Naive thymus-derived CD4-positive, alpha-beta T cell (primary cell): ENCODE measurements at regions not wholly inside any gene's neighbourhood (a gene's known extent, or its start where the extent isn't known, plus 50 kb on each side); places are given as distances from the start of the nearest gene placed in this dataset.

Experiments used
- ATAC-seq: fragments of 150-1000 bp; cut with Tn5 transposase; 2 replicates; pipeline ENCODE4 v1.10.0; 2021; ENCODE audit warnings: mild to moderate bottlenecking, moderate library complexity
- CTCF ChIA-PET: fragments of 350-600 bp; sonication (Branson Sonifier 250); formaldehyde crosslinking; loops from one replicate; lab custom pipeline; 2021; ENCODE audit warnings: antibody characterized with exemption; lab: Charles Lee
- POLR2A ChIA-PET: fragments of 350-600 bp; sonication (Branson Sonifier 250); formaldehyde crosslinking; loops from one replicate; lab custom pipeline; 2021; ENCODE audit warnings: antibody characterized with exemption, inconsistent platforms; lab: Charles Lee
- DNase-seq, 9 donors: peaks; one replicate each; pipeline versions ENCODE4 v3.0.0 to v3.0.0-alpha.2; 2020 to 2022; ENCODE audit warnings: mixed read lengths in 1 of 9
- H3K27ac ChIP-seq: one replicate; pipeline ENCODE4 v1.7.0; 2013; ENCODE audit warnings: mild to moderate bottlenecking, low read depth, low read length, moderate library complexity
- H3K27me3 ChIP-seq, 2 donors: one replicate each; pipeline ENCODE4 v1.7.0; 2013; ENCODE audit warnings: low read length in 2 of 2, mild to moderate bottlenecking in 2 of 2, moderate library complexity in 2 of 2; ENCODE audit not compliant: control insufficient read depth in 2 of 2, insufficient read depth in 2 of 2
- H3K36me3 ChIP-seq, 3 experiments: 1 replicate in 2 of 3; 2 replicates in 1 of 3; pipeline ENCODE4 v1.7.0; 2013; ENCODE audit warnings: low read length in 3 of 3, mild to moderate bottlenecking in 3 of 3, moderate library complexity in 1 of 3; ENCODE audit not compliant: insufficient read depth in 3 of 3, control insufficient read depth in 2 of 3
- H3K4me1 ChIP-seq, 2 donors: one replicate each; pipeline ENCODE4 v1.7.0; 2013; ENCODE audit warnings: low read length in 2 of 2, mild to moderate bottlenecking in 2 of 2, moderate library complexity in 1 of 2; ENCODE audit not compliant: control insufficient read depth in 2 of 2, insufficient read depth in 2 of 2
- H3K4me3 ChIP-seq: 2 replicates; pipeline ENCODE4 v1.7.0; 2013; ENCODE audit warnings: mild to moderate bottlenecking, low read length
- H3K9me3 ChIP-seq, 3 experiments: 1 replicate in 2 of 3; 2 replicates in 1 of 3; pipeline ENCODE4 v1.7.0; 2013; ENCODE audit warnings: low read length in 3 of 3; ENCODE audit not compliant: control insufficient read depth in 2 of 3
- H3K27ac Mint-ChIP-seq, 9 donors: one replicate each; pipeline ENCODE4 v1.8.0; 2020 to 2022; ENCODE audit warnings: mixed read lengths in 9 of 9, mild to moderate bottlenecking in 8 of 9, moderate library complexity in 5 of 9, inconsistent platforms in 2 of 9
- H3K27me3 Mint-ChIP-seq, 5 donors: one replicate each; pipeline ENCODE4 v1.8.0; 2021 to 2022; ENCODE audit warnings: mixed read lengths in 5 of 5, mild to moderate bottlenecking in 1 of 5
- H3K36me3 Mint-ChIP-seq, 5 donors: one replicate each; pipeline ENCODE4 v1.8.0; 2020 to 2022; ENCODE audit warnings: mixed read lengths in 5 of 5, mild to moderate bottlenecking in 3 of 5, inconsistent platforms in 1 of 5
- H3K4me1 Mint-ChIP-seq, 7 donors: one replicate each; pipeline ENCODE4 v1.8.0; 2020 to 2022; ENCODE audit warnings: mixed read lengths in 7 of 7, mild to moderate bottlenecking in 3 of 7, inconsistent platforms in 1 of 7
- H3K4me3 Mint-ChIP-seq, 10 donors: one replicate each; pipeline ENCODE4 v1.8.0; 2020 to 2022; ENCODE audit warnings: mild to moderate bottlenecking in 10 of 10, mixed read lengths in 10 of 10, moderate library complexity in 6 of 10, inconsistent platforms in 2 of 10
- H3K9me3 Mint-ChIP-seq, 11 donors: one replicate each; pipeline ENCODE4 v1.8.0; 2020 to 2022; ENCODE audit warnings: mixed read lengths in 11 of 11, mild to moderate bottlenecking in 4 of 11, inconsistent platforms in 1 of 11, moderate library complexity in 1 of 11
- intact Hi-C, 2 donors: fragments of 100-400 bp; cut with micrococcal nuclease; formaldehyde crosslinking; loops; one replicate each; pipeline ENCODE4 v1.15.1; 2023

DNA sequence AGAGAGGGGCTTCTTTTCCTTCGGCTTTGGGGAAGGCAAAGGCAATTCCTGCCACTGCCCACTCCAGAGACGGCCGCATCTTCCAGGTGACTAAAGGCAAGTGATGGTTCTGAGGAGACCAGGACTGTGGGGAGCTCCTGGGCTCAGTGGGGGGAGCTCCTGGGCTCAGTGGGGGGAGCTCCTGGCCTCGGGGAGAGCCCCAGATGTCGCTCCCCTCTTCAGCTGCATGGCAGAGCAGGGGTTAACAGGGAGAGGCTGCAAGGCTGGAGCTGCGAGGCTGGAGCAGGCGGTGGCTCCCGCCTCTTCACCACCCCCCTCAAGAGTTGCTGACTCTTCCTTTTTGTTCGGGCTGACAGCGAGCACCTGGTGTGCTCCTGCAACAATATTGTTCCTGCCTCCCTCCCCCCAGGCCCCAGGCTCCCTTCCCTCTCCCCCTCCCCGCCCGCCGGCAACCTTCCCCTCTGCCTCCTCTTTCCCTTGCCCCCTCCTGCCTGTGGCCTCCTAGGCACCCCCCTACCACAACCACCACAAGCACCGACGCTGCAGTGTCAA, 56.3 kb upstream of the LBX1 start:
- no peak overlapping the region for H3K4me3 Mint-ChIP-seq
- peaks cover 0 to 9% (median 5%) of the 10 kb centered on the region in 7 donors for H3K4me1 Mint-ChIP-seq

DNA sequence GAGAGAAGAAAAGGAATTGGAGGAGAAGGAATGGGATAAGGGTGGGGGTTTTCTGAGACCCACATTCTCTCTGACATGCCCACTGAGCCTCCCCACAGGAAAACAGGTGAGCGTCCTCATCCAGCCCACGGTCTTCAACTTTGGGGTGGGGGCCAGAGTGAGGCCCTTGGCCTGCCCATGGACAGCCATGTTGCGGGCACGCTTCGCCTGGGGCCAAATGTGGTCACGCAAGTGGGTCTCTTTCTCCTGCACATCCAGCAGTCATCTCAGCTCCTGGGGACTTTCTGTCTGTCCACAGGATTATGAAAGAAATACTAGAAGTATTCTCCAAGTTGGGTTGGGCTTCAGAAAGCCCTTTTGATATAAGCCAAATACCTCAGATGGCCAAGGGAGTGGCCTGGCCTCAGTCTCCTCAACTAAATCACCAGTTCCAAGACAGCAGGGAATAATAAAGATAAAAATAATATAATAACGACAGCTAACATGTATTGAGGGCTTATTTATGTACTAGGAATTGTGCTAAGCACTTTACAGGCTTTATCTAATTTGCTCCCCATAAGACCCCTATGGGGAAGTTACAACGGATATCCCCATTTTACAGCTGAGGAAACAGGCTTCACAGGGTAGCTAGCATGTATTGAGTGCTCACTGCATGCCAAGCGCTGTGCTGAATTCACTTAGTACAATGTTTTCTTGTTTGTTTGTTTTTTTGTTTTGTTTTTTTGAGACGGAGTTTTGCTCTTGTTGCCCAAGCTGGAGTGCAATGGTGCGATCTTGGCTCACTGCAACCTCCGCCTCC, 57.2 kb upstream of the LBX1 start:
- Mint-ChIP-seq H3K27me3 (peaks cover 86 to 95% (median 88%) of the 10 kb centered on the region in 5 donors), H3K9me3 (peaks cover 0 to 2% (median 0%) of the 10 kb centered on the region in 11 donors), H3K4me3 (no peak overlapping the region), H3K36me3 (peaks cover 0 to 4% (median 0%) of the 10 kb centered on the region in 5 donors), H3K27ac (no peak overlapping the region), H3K4me1 (peaks cover 4 to 14% (median 10%) of the 10 kb centered on the region in 7 donors)
- peaks cover 0 to 14% of the 10 kb centered on the region in 2 donors for H3K4me1 ChIP-seq
- H3K36me3 ChIP-seq: no peaks in the 10 kb centered on the region
- H3K27ac ChIP-seq: no peak overlapping the region
- no peak overlapping the region for H3K4me3 ChIP-seq
- peaks cover 7 to 17% of the 10 kb centered on the region in 2 donors for H3K27me3 ChIP-seq
- ChIA-PET CTCF (no interaction called here), POLR2A (no interaction called here)
- no peaks in the 10 kb centered on the region for H3K9me3 ChIP-seq
- intact Hi-C loops: no loop called here
- ATAC-seq (no peak), DNase-seq (no peak)

More for the DNA sequence above, 56.3 kb upstream of the LBX1 start:
- peaks cover 0 to 2% (median 0%) of the 10 kb centered on the region in 11 donors for H3K9me3 Mint-ChIP-seq
- ChIA-PET POLR2A (no interaction called here), CTCF (no interaction called here)
- H3K27me3 Mint-ChIP-seq: peaks cover 86 to 97% (median 89%) of the 10 kb centered on the region in 5 donors
- Histone ChIP-seq H3K27me3 (peaks cover 2 to 17% of the 10 kb centered on the region in 2 donors), H3K4me3 (no peak overlapping the region), H3K9me3 (no peaks in the 10 kb centered on the region), H3K36me3 (no peaks in the 10 kb centered on the region), H3K4me1 (peaks cover 0 to 6% of the 10 kb centered on the region in 2 donors), H3K27ac (no peak overlapping the region)
- H3K27ac Mint-ChIP-seq: no peak overlapping the region
- no peak for DNase-seq
- no peak for ATAC-seq
- intact Hi-C loops: no loop called here
- peaks cover 0 to 4% (median 0%) of the 10 kb centered on the region in 5 donors for H3K36me3 Mint-ChIP-seq

DNA sequence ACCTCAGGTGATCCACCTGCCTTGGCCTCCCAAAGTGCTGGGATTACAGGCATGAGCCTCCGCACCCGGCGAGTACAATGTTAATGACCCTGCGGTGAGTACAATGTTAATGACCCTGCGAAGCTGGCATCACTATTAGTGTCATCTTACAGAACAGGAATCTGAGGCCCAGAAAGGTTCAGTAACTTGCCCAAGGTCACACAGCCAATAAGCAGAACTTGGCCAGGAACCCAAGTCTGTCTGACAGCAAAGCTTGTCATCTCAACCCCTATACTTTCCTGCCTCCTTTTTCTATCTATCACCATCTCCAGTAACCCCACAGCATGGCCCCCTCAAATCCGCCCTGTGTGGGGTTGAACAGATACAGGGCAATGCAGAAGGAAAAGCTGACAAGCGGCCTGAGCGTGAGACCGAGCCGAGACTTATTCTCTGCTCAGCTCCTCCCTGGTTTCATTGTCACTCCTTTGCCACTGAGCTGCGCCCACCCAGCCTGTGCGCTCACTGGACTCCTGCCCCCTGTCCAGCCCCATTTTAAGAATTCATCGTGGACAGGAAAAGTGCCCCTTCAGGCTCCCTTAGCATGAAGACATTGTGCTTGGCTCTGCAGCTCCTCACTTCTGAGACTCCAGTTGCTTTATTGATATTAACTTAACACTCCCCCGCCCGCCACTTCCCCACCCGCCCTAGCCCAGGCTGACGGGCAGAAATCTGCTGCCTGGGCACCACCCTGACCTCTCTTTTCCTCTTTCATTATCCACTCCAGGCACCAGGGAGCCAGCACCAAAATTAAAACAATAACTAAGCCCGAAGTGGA, 58.1 kb upstream of the LBX1 start:
- Histone ChIP-seq H3K27ac (no peak overlapping the region), H3K4me3 (no peak overlapping the region), H3K4me1 (peaks cover 0 to 16% of the 10 kb centered on the region in 2 donors), H3K36me3 (no peaks in the 10 kb centered on the region), H3K9me3 (no peaks in the 10 kb centered on the region), H3K27me3 (peaks cover 7 to 16% of the 10 kb centered on the region in 2 donors)
- Mint-ChIP-seq H3K27me3 (peaks cover 77 to 89% (median 85%) of the 10 kb centered on the region in 5 donors), H3K9me3 (peaks cover 0 to 2% (median 0%) of the 10 kb centered on the region in 11 donors), H3K4me3 (no peak overlapping the region), H3K36me3 (peaks cover 0 to 4% (median 0%) of the 10 kb centered on the region in 5 donors), H3K27ac (no peak overlapping the region), H3K4me1 (peaks cover 4 to 18% (median 10%) of the 10 kb centered on the region in 7 donors)
- ChIA-PET POLR2A (no interaction called here), CTCF (interaction anchor here (1.0 kb wide), 1 partner anchor 74 kb away, joined by 3 read pairs; no protein-coding TSS in a partner anchor)
- intact Hi-C loops: no loop called here
- ATAC-seq (no peak), DNase-seq (no peak)

DNA sequence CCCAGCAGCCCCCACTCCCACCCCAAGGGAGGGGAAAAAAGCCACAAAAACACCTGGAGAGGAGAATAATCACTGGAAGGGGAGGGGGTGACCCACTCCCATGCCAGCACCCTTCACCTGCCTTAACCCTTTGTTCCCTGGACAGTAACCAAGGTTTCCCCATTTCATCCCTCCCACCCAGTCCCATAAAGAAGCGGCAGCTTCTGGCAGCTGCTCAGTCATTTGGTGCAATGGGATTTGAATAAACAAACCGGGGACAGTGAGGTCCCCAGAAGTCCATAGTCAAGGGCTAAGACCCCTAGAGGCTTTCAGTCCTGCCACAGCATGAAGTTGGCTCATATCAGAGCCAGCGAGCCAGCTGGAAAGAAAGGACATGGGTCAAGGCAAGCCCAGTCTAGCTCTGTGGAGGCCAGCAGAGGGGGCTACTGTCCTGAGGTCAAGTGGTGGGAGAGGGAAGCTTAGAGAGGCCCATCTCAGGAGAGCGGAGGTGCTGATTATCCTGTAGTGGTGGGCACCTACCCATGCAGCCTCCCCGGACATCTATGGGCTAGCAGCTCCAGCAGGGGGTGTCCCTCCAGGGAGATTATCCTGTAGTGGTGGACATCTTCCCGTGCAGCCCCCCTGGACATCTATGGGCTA, 58.9 kb upstream of the LBX1 start:
- Histone ChIP-seq H3K4me1 (peaks cover 0 to 16% of the 10 kb centered on the region in 2 donors), H3K27ac (no peak overlapping the region), H3K27me3 (peaks cover 9 to 12% of the 10 kb centered on the region in 2 donors), H3K4me3 (no peak overlapping the region), H3K9me3 (no peaks in the 10 kb centered on the region), H3K36me3 (no peaks in the 10 kb centered on the region)
- Mint-ChIP-seq H3K4me3 (no peak overlapping the region), H3K36me3 (peaks cover 0 to 4% (median 0%) of the 10 kb centered on the region in 5 donors), H3K27ac (no peak overlapping the region), H3K4me1 (peaks cover 4 to 21% (median 10%) of the 10 kb centered on the region in 7 donors), H3K9me3 (peaks cover 0 to 2% (median 0%) of the 10 kb centered on the region in 11 donors), H3K27me3 (peaks cover 73 to 87% (median 84%) of the 10 kb centered on the region in 5 donors)
- ChIA-PET POLR2A (no interaction called here), CTCF (interaction anchor here (1.0 kb wide), 1 partner anchor 74 kb away, joined by 3 read pairs; no protein-coding TSS in a partner anchor)
- intact Hi-C loops: no loop called here
- ATAC-seq (no peak), DNase-seq (no peak)

DNA sequence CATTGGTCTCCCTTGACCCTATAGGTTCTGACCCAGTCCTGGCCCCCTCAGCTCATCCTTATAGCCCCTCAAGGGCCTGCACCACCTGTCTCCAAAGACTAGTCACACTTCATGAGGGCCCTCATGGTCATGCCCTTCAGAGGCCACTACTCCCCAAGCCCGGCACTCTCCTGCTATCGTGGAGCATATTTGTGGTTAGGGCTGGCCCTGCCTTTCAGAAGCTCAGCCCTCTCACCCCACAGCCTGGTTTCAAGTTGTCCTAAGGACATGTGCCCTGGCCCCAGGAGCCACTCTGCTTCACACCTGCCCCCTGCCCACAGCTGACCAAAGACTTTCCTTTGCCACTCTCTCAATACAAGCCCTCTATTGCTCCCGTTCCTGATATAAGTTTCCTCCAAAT, 60.3 kb upstream of the LBX1 start:
- DNase-seq (no peak), ATAC-seq (no peak)
- intact Hi-C loops: no loop called here
- no peak overlapping the region for H3K27ac ChIP-seq
- Mint-ChIP-seq H3K4me1 (peaks cover 3 to 19% (median 9%) of the 10 kb centered on the region in 7 donors), H3K9me3 (peaks cover 0 to 2% (median 0%) of the 10 kb centered on the region in 11 donors), H3K36me3 (peaks cover 0 to 4% (median 0%) of the 10 kb centered on the region in 5 donors), H3K27me3 (peaks cover 74 to 88% (median 84%) of the 10 kb centered on the region in 5 donors), H3K4me3 (no peak overlapping the region), H3K27ac (no peak overlapping the region)
- no peaks in the 10 kb centered on the region for H3K36me3 ChIP-seq
- CTCF ChIA-PET: interaction anchor here (0.9 to 2.4 kb wide), 2 partner anchors 16 to 178 kb away, joined by 3 to 7 read pairs; no protein-coding TSS in a partner anchor
- no peak overlapping the region for H3K4me3 ChIP-seq
- H3K9me3 ChIP-seq: no peaks in the 10 kb centered on the region
- H3K4me1 ChIP-seq: peaks cover 0 to 12% of the 10 kb centered on the region in 2 donors
- POLR2A ChIA-PET: no interaction called here
- H3K27me3 ChIP-seq: peaks cover 15% of the 10 kb centered on the region in 2 donors
